Left ventricle myocardium superior (tissue), 1 donor: ENCODE measurements at regions not wholly inside any gene's neighbourhood (a gene's known extent, or its start where the extent isn't known, plus 50 kb on each side); places are given as distances from the start of the nearest gene placed in this dataset.

Source experiments
- ATAC-seq: fragments of 200-7000 bp; cut with Tn5 transposase; one replicate; pipeline ENCODE4 v1.9.1; 2020; ENCODE audit warnings: mild to moderate bottlenecking, moderate library complexity
- DNase-seq: peaks from one replicate; pipeline ENCODE4 v3.0.0-alpha.2; 2020
- intact Hi-C: fragments of 100-400 bp; cut with micrococcal nuclease; formaldehyde crosslinking; loops from one replicate; pipeline ENCODE4 v1.11.0; 2022
- donor health status: DM: no; HTN: yes; CAD: no; lungs with severe emphysema.

GRCh38 chr17:74148901-74149596 is 54.4 kb upstream of the RPL38 start:
- DNase-seq (no peak), ATAC-seq (no peak)
- intact Hi-C loops = no loop called here

GRCh38 chr17:74149597-74150427 is 53.7 kb upstream of the RPL38 start:
- ATAC-seq (no peak), DNase-seq (no peak)
- intact Hi-C loops = no loop called here

GRCh38 chr17:74150428-74151025 is 53.0 kb upstream of the RPL38 start:
- no peak for ATAC-seq
- intact Hi-C loops = no loop called here
- DNase-seq = no peak

- no peak for ATAC-seq
- intact Hi-C loops = no loop called here
- DNase-seq = no peak
Observed at GRCh38 chr17:74151551-74152315, 51.7 kb upstream of the RPL38 start.

- intact Hi-C loops = no loop called here
Observed at GRCh38 chr17:74152591-74153455, 50.7 kb upstream of the RPL38 start.

GRCh38 chr17:74153456-74153810 is 50.0 kb upstream of the RPL38 start:
- DNase-seq = no peak
- intact Hi-C loops = no loop called here
- ATAC-seq = no peak

More at GRCh38 chr17:74152591-74153455, 50.7 kb upstream of the RPL38 start:
- ATAC-seq = no peak
- DNase-seq = no peak
